NB4 (cell line): ENCODE measurements at regions not wholly inside any gene's neighbourhood (a gene's known extent, or its start where the extent isn't known, plus 50 kb on each side); places are given as distances from the start of the nearest gene placed in this dataset.

Source experiments
- DNase-seq: peaks from one replicate; pipeline ENCODE4 v3.0.0; 2010; ENCODE audit warnings: low read depth
- H3K4me3 ChIP-seq: one replicate; pipeline ENCODE4 v1.5.1; 2011; ENCODE audit warnings: mild to moderate bottlenecking, low read depth, low read length, moderate library complexity
- CTCF ChIP-seq: IDR thresholded peaks from one replicate; pipeline ENCODE4 v1.5.1; 2012; ENCODE audit warnings: low read depth, low read length
- MYC ChIP-seq: IDR thresholded peaks from 2 replicates; pipeline ENCODE4 v1.6.1; 2011; ENCODE audit warnings: low read depth, low read length
- POLR2A ChIP-seq: IDR thresholded peaks from 2 replicates; pipeline ENCODE4 v1.6.1; 2011; ENCODE audit warnings: mild to moderate bottlenecking; ENCODE audit not compliant: insufficient read length; ENCODE audit errors: extremely low read depth
- TF ChIP-seq, protein P1 (sequence below): IDR thresholded peaks from 2 replicates; pipeline ENCODE4 v1.6.1; 2011; ENCODE audit warnings: low read depth, low read length

DNA sequence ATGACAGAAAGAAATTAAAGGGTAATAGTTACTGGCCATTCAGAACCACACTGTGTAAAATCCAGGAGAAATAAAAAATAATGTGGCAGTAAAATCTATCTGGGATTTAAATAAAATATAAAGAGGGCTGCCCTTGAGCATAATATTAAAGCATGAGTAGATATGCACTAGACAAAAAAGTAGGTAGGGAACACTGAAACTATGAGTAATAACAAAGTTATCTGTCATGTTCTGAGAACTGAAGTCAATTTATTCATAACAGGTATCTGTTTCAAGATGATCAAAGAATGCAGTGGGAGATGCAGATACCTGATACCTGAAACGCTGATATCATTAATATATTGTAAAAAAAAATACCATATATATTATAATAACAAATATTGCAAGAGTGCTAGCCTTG lies 1672.0 kb downstream of the SLITRK5 start:
- H3K4me3 ChIP-seq: no peak overlapping the region
- DNase-seq: no peak
- TF ChIP-seq CTCF (no peak), MYC (no peak), POLR2A (no peak)
- TF ChIP-seq, protein P1, sequence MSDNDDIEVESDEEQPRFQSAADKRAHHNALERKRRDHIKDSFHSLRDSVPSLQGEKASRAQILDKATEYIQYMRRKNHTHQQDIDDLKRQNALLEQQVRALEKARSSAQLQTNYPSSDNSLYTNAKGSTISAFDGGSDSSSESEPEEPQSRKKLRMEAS: no peak

DNA sequence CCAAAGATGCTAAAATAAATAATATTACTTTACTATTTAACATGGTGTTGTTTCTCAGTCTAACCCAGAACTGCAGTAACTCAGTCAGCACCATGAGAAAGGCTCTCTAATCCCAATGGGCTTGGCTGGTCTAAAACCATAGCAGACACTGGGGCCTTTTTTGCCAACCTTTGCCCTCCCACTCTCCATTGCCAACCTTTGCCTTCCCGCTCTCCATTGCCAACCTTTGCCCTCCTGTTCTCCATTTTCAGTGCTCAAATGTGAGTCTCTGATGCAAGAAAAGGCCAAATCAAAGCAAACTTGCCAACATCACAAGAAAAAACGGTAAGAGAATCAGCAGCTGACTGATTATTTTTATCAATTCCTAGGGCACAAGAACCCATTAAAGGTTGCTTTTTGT lies 1681.2 kb downstream of the SLITRK5 start:
- DNase-seq: no peak
- no peak for TF ChIP-seq MYC
- no peak for TF ChIP-seq CTCF
- TF ChIP-seq, protein P1: no peak
- TF ChIP-seq POLR2A: no peak
- H3K4me3 ChIP-seq: no peak overlapping the region

DNA sequence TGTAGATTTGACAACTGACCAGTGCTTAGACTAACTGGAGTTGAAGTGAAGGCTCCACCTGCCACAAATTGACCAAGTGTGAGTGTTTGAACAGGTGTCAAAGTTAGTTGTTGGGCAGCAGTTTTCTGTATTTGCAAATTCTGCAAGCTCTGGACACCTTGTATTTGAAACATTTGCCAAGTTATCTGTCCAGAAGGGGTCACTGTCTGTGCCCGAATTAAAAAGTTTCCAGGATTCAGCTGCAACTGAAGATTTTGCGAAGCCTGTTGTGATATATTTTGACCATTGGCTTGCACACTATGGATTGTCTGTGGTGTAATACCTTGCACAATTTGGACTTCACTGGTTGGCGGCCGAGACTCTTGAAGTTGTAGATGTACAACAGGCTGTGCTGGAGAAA lies 1690.7 kb downstream of the SLITRK5 start:
- peak; percentile 26 for TF ChIP-seq CTCF
- no peak for TF ChIP-seq MYC
- no peak overlapping the region for H3K4me3 ChIP-seq
- peak; percentile 19 for DNase-seq

- TF ChIP-seq MYC: no peak
- TF ChIP-seq, protein P1: no peak
- no peak for TF ChIP-seq POLR2A
- TF ChIP-seq CTCF: no peak
- no peak for DNase-seq
- H3K4me3 ChIP-seq: no peak overlapping the region
These were observed 1692.0 kb downstream of the SLITRK5 start for GRCh38 chr13:89363144-89363543.

DNA sequence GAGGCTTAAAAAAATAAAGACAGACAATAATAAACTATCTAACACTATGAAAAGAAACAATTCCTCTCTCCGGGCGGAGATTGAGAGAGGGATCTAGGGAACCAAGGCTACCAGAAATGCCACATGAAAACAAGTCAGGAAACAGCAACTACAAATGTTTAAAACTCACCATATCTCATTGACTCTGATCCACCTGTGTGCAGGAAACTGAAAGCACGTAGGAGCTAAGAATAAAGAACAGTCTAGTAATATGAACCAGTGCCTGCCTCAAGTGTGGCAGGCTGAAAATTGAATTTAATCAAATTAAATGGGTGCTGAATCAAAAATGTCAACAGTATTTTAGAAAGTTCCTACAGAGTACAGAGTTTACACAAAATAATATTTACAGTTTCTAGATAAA lies 1701.0 kb downstream of the SLITRK5 start:
- no peak for TF ChIP-seq CTCF
- no peak for TF ChIP-seq POLR2A
- no peak for TF ChIP-seq MYC
- TF ChIP-seq, protein P1: no peak
- no peak for DNase-seq

GRCh38 chr13:89375839-89376238 lies 1704.7 kb downstream of the SLITRK5 start:
- no peak for DNase-seq
- TF ChIP-seq CTCF (no peak), POLR2A (no peak), MYC (no peak)
- TF ChIP-seq, protein P1: no peak
- H3K4me3 ChIP-seq: no peak overlapping the region

More for the DNA sequence above, 1701.0 kb downstream of the SLITRK5 start:
- H3K4me3 ChIP-seq: no peak overlapping the region
